Aorta (tissue), 5 donors: ENCODE measurements at regions not wholly inside any gene's neighbourhood (a gene's known extent, or its start where the extent isn't known, plus 50 kb on each side); places are given as distances from the start of the nearest gene placed in this dataset.

Experiments used
- ATAC-seq: fragments of 200-7000 bp; cut with Tn5 transposase; one replicate; pipeline ENCODE4 v1.9.1; 2022; ENCODE audit warnings: moderate library complexity; ENCODE audit not compliant: low FRiP score
- DNase-seq, 2 donors: peaks; one replicate each; pipeline ENCODE4 v3.0.0-alpha.2; 2020
- H3K27ac ChIP-seq, 2 donors: one replicate each; pipeline ENCODE4 v1.5.1; 2013; ENCODE audit warnings: low read length in 2 of 2, mild to moderate bottlenecking in 2 of 2, moderate library complexity in 2 of 2, control low read depth in 1 of 2, inconsistent platforms in 1 of 2, low read depth in 1 of 2
- H3K27me3 ChIP-seq, 2 donors: one replicate each; pipeline ENCODE4 v1.6.1; 2013; ENCODE audit warnings: control low read depth in 1 of 2, low read length in 1 of 2, mild to moderate bottlenecking in 1 of 2, moderate library complexity in 1 of 2; ENCODE audit not compliant: insufficient read depth in 2 of 2, control insufficient read depth in 1 of 2
- H3K36me3 ChIP-seq, 2 donors: one replicate each; pipeline ENCODE4 v1.6.1; 2013; ENCODE audit warnings: control low read depth in 1 of 2, low read length in 1 of 2, mild to moderate bottlenecking in 1 of 2; ENCODE audit not compliant: insufficient read depth in 2 of 2, control insufficient read depth in 1 of 2
- H3K4me1 ChIP-seq, 2 donors: one replicate each; pipeline ENCODE4 v1.6.1; 2013; ENCODE audit warnings: low read length in 2 of 2, control low read depth in 1 of 2, mild to moderate bottlenecking in 1 of 2, moderate library complexity in 1 of 2; ENCODE audit not compliant: insufficient read depth in 2 of 2, control insufficient read depth in 1 of 2
- H3K4me3 ChIP-seq, 2 donors: one replicate each; pipeline ENCODE4 v1.5.1; 2013; ENCODE audit warnings: low read length in 2 of 2, control low read depth in 1 of 2, mild to moderate bottlenecking in 1 of 2
- H3K9me3 ChIP-seq: one replicate; pipeline ENCODE4 v1.6.1; 2013; ENCODE audit warnings: mild to moderate bottlenecking, low read length; ENCODE audit not compliant: control insufficient read depth
- WGBS, 2 donors: extraction: QIAGEN DNeasy Blood & Tissue Kit; methylation state at CpG; one replicate each; pipeline ENCODE4 v1.1.7; 2013; 5-methylcytosine and 5-hydroxymethylcytosine counted together
- intact Hi-C, 2 donors: fragments of 100-400 bp; cut with DNase I; formaldehyde crosslinking; loops; one replicate each; pipeline versions ENCODE4 v1.14.2 to v1.15.0; 2022
- donor health status: healthy with polysubstance abuse.
- donor health status: Bipolar disorder and iron deficiency.
- donor health status: DM: no; HTN: no; CAD: no.
- donor health status: DM: no; HTN: no; CAD: no.
- donor health status: DM: yes; HTN: yes; CAD: no.

- no peak for ATAC-seq
- H3K4me1 ChIP-seq = no peaks in the 10 kb centered on the region
- H3K9me3 ChIP-seq = peaks cover 1% of the 10 kb centered on the region
- H3K4me3 ChIP-seq = no peak overlapping the region
- WGBS, 2 donors = 95 to 96% methylated on average over 1 of the region's 1 CpG
- no peaks in the 10 kb centered on the region for H3K36me3 ChIP-seq
- no peaks in the 10 kb centered on the region for H3K27me3 ChIP-seq
- DNase-seq = no peak
- intact Hi-C loops = no loop called here
- H3K27ac ChIP-seq = no peak overlapping the region
Observed at GRCh38 chr7:122203814-122204213, 59.8 kb upstream of the AASS start.

DNA sequence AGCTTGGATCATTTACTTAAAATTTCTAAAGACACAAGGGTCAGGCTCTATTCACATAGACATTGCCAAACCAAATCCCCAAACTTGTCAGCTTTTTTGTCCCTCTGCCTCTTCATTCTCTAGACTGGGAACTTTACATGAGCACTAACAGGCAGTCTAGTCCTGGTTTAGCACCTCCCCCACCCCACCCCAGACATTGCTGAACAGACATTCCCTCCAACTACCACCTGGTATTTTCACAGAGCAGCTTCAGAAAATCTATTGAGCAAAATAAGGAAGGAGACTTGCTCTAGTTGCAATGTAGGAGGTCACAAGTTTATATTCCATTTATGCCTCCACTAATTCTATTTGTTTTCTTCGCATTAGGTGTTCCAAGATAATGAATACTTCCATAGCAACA is 56.8 kb upstream of the AASS start:
- no peaks in the 10 kb centered on the region for H3K4me1 ChIP-seq
- 80 to 84% methylated on average over 1 of the region's 1 CpG for WGBS, 2 donors
- H3K4me3 ChIP-seq = no peak overlapping the region
- ATAC-seq (no peak), DNase-seq (no peak)
- H3K27ac ChIP-seq = no peak overlapping the region
- H3K36me3 ChIP-seq = no peaks in the 10 kb centered on the region
- H3K9me3 ChIP-seq = no peaks in the 10 kb centered on the region
- intact Hi-C loops = no loop called here
- no peaks in the 10 kb centered on the region for H3K27me3 ChIP-seq

GRCh38 chr7:122199171-122199570 is 55.1 kb upstream of the AASS start:
- Histone ChIP-seq H3K36me3 (no peaks in the 10 kb centered on the region), H3K27me3 (no peaks in the 10 kb centered on the region), H3K9me3 (no peaks in the 10 kb centered on the region), H3K27ac (no peak overlapping the region), H3K4me3 (no peak overlapping the region), H3K4me1 (no peaks in the 10 kb centered on the region)
- intact Hi-C loops = no loop called here
- ATAC-seq (no peak), DNase-seq (no peak)

- H3K27me3 ChIP-seq = no peaks in the 10 kb centered on the region
- intact Hi-C loops = no loop called here
- H3K4me3 ChIP-seq = no peak overlapping the region
- WGBS, 2 donors = 73 to 90% methylated on average over 1 of the region's 1 CpG
- H3K4me1 ChIP-seq = no peaks in the 10 kb centered on the region
- H3K36me3 ChIP-seq = no peaks in the 10 kb centered on the region
- no peak overlapping the region for H3K27ac ChIP-seq
- DNase-seq = no peak
- no peaks in the 10 kb centered on the region for H3K9me3 ChIP-seq
- ATAC-seq = no peak
Observed at GRCh38 chr7:122198581-122198980, 54.5 kb upstream of the AASS start.
